H1 (cell line): ENCODE measurements at regions not wholly inside any gene's neighbourhood (a gene's known extent, or its start where the extent isn't known, plus 50 kb on each side); places are given as distances from the start of the nearest gene placed in this dataset.
A peak's percentile ranks its signal among the peaks of the same experiment; 100 is the strongest.

Source experiments
- CHD1 ChIP-seq: IDR thresholded peaks from 2 replicates; pipeline ENCODE4 v1.6.1; 2012; ENCODE audit warnings: low read depth, low read length, improper control_type of control experiment
- CTCF ChIP-seq, 3 experiments: IDR thresholded peaks; 1 replicate in 2 of 3; 2 replicates in 1 of 3; pipeline versions ENCODE4 v1.5.1 to v1.6.1; 2011; ENCODE audit warnings: low read length in 3 of 3, mild to moderate bottlenecking in 3 of 3, inconsistent platforms in 2 of 3, low read depth in 1 of 3, moderate library complexity in 1 of 3; ENCODE audit not compliant: insufficient read depth in 1 of 3; ENCODE audit errors: control extremely low read depth in 1 of 3
- EZH2 ChIP-seq: fragments of 200-600 bp; sonication (generic); IDR thresholded peaks from 2 replicates; pipeline ENCODE4 v1.7.1; 2012; ENCODE audit warnings: low read depth, mild to moderate bottlenecking, moderate library complexity, low read length, inconsistent platforms; ENCODE audit not compliant: severe bottlenecking
- GTF2F1 ChIP-seq: IDR thresholded peaks from 2 replicates; pipeline ENCODE4 v1.6.1; 2012; ENCODE audit warnings: low read depth, low read length, improper control_type of control experiment, borderline replicate concordance
- MAFK ChIP-seq: IDR thresholded peaks from 2 replicates; pipeline ENCODE4 v1.6.1; 2012; ENCODE audit warnings: low read depth, mild to moderate bottlenecking, improper control_type of control experiment, low read length
- POLR2A ChIP-seq, 2 experiments: IDR thresholded peaks; 1 replicate in 1 of 2; 2 replicates in 1 of 2; pipeline ENCODE4 v1.6.1; 2011; ENCODE audit warnings: low read depth in 2 of 2, low read length in 2 of 2, mild to moderate bottlenecking in 2 of 2; ENCODE audit errors: control extremely low read depth in 1 of 2
- RFX5 ChIP-seq: IDR thresholded peaks from 2 replicates; pipeline ENCODE4 v1.6.1; 2011; ENCODE audit warnings: low read depth, low read length, improper control_type of control experiment, borderline replicate concordance
- TEAD4 ChIP-seq: IDR thresholded peaks from 2 replicates; pipeline ENCODE4 v1.6.1; 2012; ENCODE audit warnings: low read depth, low read length, inconsistent platforms, mixed read lengths

DNA sequence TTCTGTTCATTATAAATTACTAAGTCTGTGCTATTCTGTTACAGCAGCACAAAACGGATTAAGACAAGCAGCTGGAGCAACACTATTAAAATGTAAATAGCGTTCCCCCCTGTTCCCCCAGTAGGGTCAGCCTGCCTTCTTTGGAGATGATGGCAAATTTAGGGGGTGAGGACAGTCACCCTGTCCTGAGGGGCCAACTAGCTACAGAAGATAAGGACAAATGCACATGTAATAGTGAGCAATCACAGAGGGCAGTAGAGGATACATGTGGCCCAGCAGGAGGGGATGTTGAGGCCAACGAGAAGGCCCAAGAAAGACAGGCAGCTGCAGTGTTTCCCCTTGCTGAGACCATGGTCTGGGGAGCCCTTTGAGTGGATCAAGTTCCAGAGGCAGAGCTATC lies 266.7 kb upstream of the CDYL start:
- TF ChIP-seq CHD1, result no peak
- no peak for TF ChIP-seq TEAD4
- no peak for TF ChIP-seq EZH2
- no peak for TF ChIP-seq POLR2A (IDR thresholded peaks at IDR 0.05; ENCODE audit: control extremely low read depth in 1 of 2, low read depth in 2 of 2, low read length in 2 of 2)
- TF ChIP-seq RFX5, result no peak
- TF ChIP-seq CTCF (IDR thresholded peaks at IDR 0.05; ENCODE audit: control extremely low read depth in 1 of 3, insufficient read depth in 1 of 3, low read depth in 1 of 3, low read length in 3 of 3), result peak in 1 of 3 experiments; percentile 4; a peak in 1 of 4 replicates
- no peak for TF ChIP-seq GTF2F1
- no peak for TF ChIP-seq MAFK
